NCI-H1930 (cell line): ENCODE measurements at regions not wholly inside any gene's neighbourhood (a gene's known extent, or its start where the extent isn't known, plus 50 kb on each side); places are given as distances from the start of the nearest gene placed in this dataset.
"Not testable (repeated sequence)": the region's sequence is repeated elsewhere in the genome, so short reads cannot be mapped to it uniquely, and the experiment has no call there.

Source experiments
- DNase-seq, 2 experiments: peaks; one replicate each; lab custom pipeline; 2025; lab: John Stamatoyannopoulos, UW

- DNase-seq, result no peak
Measured at GRCh38 chr2:125224188-125224587, 1199.1 kb downstream of the CNTNAP5 start.

GRCh38 chr2:125224830-125225229, 1199.7 kb downstream of the CNTNAP5 start:
- no peak for DNase-seq

- DNase-seq, result no peak
Measured at GRCh38 chr2:125227843-125228392, 1202.8 kb downstream of the CNTNAP5 start.

GRCh38 chr2:125240870-125241269, 1215.8 kb downstream of the CNTNAP5 start:
- no peak for DNase-seq

GRCh38 chr2:125243074-125243473, 1218.0 kb downstream of the CNTNAP5 start:
- no peak for DNase-seq

- no peak for DNase-seq
Measured at GRCh38 chr2:125254010-125254409, 1228.9 kb downstream of the CNTNAP5 start.

- DNase-seq, result no peak
Measured at GRCh38 chr2:125259451-125259850, 1234.4 kb downstream of the CNTNAP5 start.

- DNase-seq, result not testable (repeated sequence)
Measured at GRCh38 chr2:125260366-125260930, 1235.4 kb downstream of the CNTNAP5 start.

- no peak for DNase-seq
Measured at GRCh38 chr2:125264453-125264852, 1239.4 kb downstream of the CNTNAP5 start.

- DNase-seq, result no peak
Measured at GRCh38 chr2:125267683-125268082, 1242.6 kb downstream of the CNTNAP5 start.

- DNase-seq, result no peak
Measured at GRCh38 chr2:125272651-125273050, 1247.6 kb downstream of the CNTNAP5 start.

GRCh38 chr2:125274718-125275117, 1249.6 kb downstream of the CNTNAP5 start:
- DNase-seq, result no peak

- no peak for DNase-seq
Measured at GRCh38 chr2:125280265-125280664, 1255.2 kb downstream of the CNTNAP5 start.

- no peak for DNase-seq
Measured at GRCh38 chr2:125281242-125281641, 1256.2 kb downstream of the CNTNAP5 start.

- no peak for DNase-seq
Measured at GRCh38 chr2:125296742-125297141, 1271.7 kb downstream of the CNTNAP5 start.

- no peak for DNase-seq
Measured at GRCh38 chr2:125310657-125311364, 1285.7 kb downstream of the CNTNAP5 start.

GRCh38 chr2:125312342-125312741, 1287.3 kb downstream of the CNTNAP5 start:
- no peak for DNase-seq

GRCh38 chr2:125313806-125314205, 1288.7 kb downstream of the CNTNAP5 start:
- DNase-seq, result no peak

GRCh38 chr2:125318740-125319139, 1293.7 kb downstream of the CNTNAP5 start:
- DNase-seq, result no peak

GRCh38 chr2:125324273-125324672, 1299.2 kb downstream of the CNTNAP5 start:
- no peak for DNase-seq

GRCh38 chr2:125330133-125330532, 1305.0 kb downstream of the CNTNAP5 start:
- DNase-seq, result no peak

- no peak for DNase-seq
Measured at GRCh38 chr2:125341353-125341752, 1314.6 kb upstream of the GYPC start.

- DNase-seq, result not testable (repeated sequence)
Measured at GRCh38 chr2:125353542-125353941, 1302.4 kb upstream of the GYPC start.
